ENCODE measurements at regions not wholly inside any gene's neighbourhood (a gene's known extent, or its start where the extent isn't known, plus 50 kb on each side); places are given as distances from the start of the nearest gene placed in this dataset.

- DNase-seq (ENCODE audit: low spot score in 2 of 2, unreplicated experiment in 2 of 2) = no peak
- Mint-ChIP-seq H3K4me1 (no peaks in the 10 kb centered on the region), H3K9me3 (peaks cover 5% of the 10 kb centered on the region), H3K4me3 (no peak overlapping the region), H3K27ac (no peak overlapping the region), H3K36me3 (no peaks in the 10 kb centered on the region), H3K27me3 (ENCODE audit: low read depth) (no peaks in the 10 kb centered on the region)
- TF ChIP-seq, protein P1, sequence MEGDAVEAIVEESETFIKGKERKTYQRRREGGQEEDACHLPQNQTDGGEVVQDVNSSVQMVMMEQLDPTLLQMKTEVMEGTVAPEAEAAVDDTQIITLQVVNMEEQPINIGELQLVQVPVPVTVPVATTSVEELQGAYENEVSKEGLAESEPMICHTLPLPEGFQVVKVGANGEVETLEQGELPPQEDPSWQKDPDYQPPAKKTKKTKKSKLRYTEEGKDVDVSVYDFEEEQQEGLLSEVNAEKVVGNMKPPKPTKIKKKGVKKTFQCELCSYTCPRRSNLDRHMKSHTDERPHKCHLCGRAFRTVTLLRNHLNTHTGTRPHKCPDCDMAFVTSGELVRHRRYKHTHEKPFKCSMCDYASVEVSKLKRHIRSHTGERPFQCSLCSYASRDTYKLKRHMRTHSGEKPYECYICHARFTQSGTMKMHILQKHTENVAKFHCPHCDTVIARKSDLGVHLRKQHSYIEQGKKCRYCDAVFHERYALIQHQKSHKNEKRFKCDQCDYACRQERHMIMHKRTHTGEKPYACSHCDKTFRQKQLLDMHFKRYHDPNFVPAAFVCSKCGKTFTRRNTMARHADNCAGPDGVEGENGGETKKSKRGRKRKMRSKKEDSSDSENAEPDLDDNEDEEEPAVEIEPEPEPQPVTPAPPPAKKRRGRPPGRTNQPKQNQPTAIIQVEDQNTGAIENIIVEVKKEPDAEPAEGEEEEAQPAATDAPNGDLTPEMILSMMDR (IDR thresholded peaks at IDR 0.05; ENCODE audit: unreplicated experiment) = no peak
Observed at GRCh38 chr18:42290318-42291307, 335.6 kb downstream of the PIK3C3 start.

GRCh38 chr18:42292654-42293053, 337.6 kb downstream of the PIK3C3 start:
- Mint-ChIP-seq H3K4me1 (no peaks in the 10 kb centered on the region), H3K27ac (no peak overlapping the region), H3K4me3 (no peak overlapping the region), H3K9me3 (peaks cover 5% of the 10 kb centered on the region), H3K36me3 (no peaks in the 10 kb centered on the region), H3K27me3 (ENCODE audit: low read depth) (no peaks in the 10 kb centered on the region)
- TF ChIP-seq, protein P1 (IDR thresholded peaks at IDR 0.05; ENCODE audit: unreplicated experiment) = no peak
- DNase-seq (ENCODE audit: low spot score in 2 of 2, unreplicated experiment in 2 of 2) = no peak

DNA sequence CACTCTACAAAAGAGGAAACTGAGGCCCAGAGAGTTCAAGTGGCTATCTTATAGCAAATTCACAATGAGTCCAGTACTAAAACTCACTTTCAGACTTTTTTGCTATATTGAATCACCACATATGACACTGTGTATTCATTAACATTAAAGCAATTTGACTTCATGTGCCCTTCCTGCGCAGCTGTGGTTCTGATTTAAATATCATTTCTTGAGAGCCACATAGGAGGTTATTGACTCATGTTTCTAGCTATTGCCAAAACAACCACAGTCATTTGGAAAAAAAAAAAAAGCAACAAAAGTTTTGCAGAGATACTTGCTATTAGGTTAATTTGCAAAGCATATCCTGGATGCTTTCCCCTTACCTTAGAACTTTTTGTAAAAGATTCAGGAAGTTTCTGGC, 341.2 kb downstream of the PIK3C3 start:
- no peak overlapping the region for H3K4me3 Mint-ChIP-seq
- no peak overlapping the region for H3K27ac Mint-ChIP-seq
- H3K4me1 Mint-ChIP-seq = peaks cover 8% of the 10 kb centered on the region
- no peak for DNase-seq (ENCODE audit: low spot score in 2 of 2, unreplicated experiment in 2 of 2)
- H3K36me3 Mint-ChIP-seq = no peaks in the 10 kb centered on the region
- H3K27me3 Mint-ChIP-seq (ENCODE audit: low read depth) = no peaks in the 10 kb centered on the region
- peaks cover 5% of the 10 kb centered on the region for H3K9me3 Mint-ChIP-seq
- TF ChIP-seq, protein P1 (IDR thresholded peaks at IDR 0.05; ENCODE audit: unreplicated experiment) = no peak

DNA sequence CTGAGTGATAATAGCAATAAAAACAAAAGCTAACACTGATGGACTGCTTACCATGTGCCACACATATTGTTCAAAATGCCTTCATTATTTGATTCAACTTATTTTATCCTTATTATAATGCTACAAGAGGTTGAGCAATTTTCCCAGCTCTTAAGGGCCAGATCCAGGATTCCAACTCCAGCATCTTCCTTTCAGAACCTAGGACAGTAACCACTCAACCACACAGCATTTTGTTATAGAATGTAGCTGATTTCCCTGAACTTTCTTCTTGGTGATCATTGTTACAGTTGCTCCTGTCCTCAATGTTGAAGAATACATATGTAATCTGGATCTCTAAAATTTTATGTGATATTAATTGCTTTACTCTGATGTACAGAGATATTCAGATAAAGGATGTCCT, 341.7 kb downstream of the PIK3C3 start:
- Mint-ChIP-seq H3K27me3 (ENCODE audit: low read depth) (no peaks in the 10 kb centered on the region), H3K4me1 (peaks cover 8% of the 10 kb centered on the region), H3K36me3 (no peaks in the 10 kb centered on the region), H3K4me3 (no peak overlapping the region), H3K27ac (no peak overlapping the region), H3K9me3 (peaks cover 5% of the 10 kb centered on the region)
- TF ChIP-seq, protein P1 (IDR thresholded peaks at IDR 0.05; ENCODE audit: unreplicated experiment) = no peak
- DNase-seq (ENCODE audit: low spot score in 2 of 2, unreplicated experiment in 2 of 2) = no peak

DNA sequence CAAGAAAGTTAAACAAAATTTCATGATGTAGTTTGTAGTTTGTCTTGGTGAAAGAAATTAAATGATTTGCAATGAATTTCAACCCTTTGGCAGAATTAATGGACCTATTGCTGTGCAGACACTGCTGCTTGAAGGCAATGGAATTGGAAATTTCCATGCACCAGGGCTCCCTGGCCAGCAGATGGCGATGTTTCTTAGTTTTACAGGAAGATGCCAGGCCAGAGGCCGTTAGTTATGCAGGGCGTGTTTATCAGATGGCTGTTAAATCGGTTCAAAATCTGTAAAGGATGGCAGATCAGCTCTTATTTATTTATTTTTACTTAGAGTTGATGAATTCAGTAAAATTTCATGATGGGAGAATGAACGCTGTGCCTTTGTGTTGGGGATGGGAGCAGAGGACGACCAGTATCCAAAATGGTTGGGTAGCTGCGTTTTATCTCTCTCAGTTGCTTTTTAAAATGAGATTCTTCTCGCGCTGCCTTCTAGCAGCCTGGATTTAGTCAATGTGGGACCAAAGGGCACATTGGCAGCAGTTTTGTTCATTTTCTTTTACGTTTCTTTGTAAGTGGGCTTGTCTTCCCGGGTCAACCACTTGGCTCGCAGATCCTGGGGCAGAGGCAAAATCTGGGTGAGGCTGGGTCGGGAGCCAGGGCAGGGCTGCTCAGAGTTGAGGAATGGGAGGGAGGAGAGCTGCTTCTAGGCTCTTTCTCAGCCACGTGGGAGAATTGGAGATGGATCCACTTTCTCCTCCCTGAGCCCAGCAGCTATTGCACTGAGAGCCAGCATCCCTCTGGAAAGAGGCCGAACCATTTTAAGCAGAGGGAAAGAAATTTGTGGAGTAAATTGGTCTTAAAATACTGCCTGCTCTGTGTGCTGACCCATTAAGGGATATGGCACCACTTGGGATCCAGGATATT, 344.0 kb downstream of the PIK3C3 start:
- peak; percentile 60 to 84 for DNase-seq (ENCODE audit: low spot score in 2 of 2, unreplicated experiment in 2 of 2)
- Mint-ChIP-seq H3K27me3 (ENCODE audit: low read depth) (no peaks in the 10 kb centered on the region), H3K9me3 (no peaks in the 10 kb centered on the region), H3K27ac (no peak overlapping the region), H3K4me1 (peaks cover 11% of the 10 kb centered on the region), H3K4me3 (peak overlapping the region; percentile 15), H3K36me3 (no peaks in the 10 kb centered on the region)
- TF ChIP-seq, protein P1 (IDR thresholded peaks at IDR 0.05; ENCODE audit: unreplicated experiment) = peak; percentile 94
